MM.1S (cell line): ENCODE measurements at regions not wholly inside any gene's neighbourhood (a gene's known extent, or its start where the extent isn't known, plus 50 kb on each side); places are given as distances from the start of the nearest gene placed in this dataset.

Experiments used
- EZH2 ChIP-seq: fragments of 300-600 bp; sonication (generic); optimal IDR thresholded peaks from 2 replicates; pipeline ENCODE3; 2017; ENCODE audit warnings: low read depth, mild to moderate bottlenecking, antibody characterized with exemption, low read length, mixed read lengths
- TF ChIP-seq, protein P1 (sequence below): fragments of 300-600 bp; sonication (generic); IDR thresholded peaks from 2 replicates; pipeline ENCODE4 v1.5.1; 2016; ENCODE audit warnings: antibody characterized with exemption, low read length, mixed read lengths

DNA sequence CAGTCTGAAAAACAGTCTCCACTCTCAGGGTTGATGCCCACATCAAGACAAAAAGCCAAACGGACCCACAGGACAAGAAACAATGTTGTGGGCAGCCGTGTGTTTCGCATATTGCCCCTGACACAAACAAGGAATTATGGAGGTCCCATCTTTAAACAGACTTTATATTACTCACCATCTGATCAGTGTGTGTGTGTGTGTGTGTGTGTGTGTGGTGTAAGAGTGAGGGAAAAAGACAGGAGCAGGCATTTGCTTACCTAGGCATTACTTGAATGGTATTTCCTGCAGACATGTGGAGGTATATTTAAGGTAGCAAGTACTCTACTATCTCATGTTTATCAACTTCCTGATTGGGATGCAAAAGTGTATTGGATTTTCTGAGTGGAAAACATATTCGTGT is 136.3 kb downstream of the TMCO5A start:
- TF ChIP-seq, protein P1, sequence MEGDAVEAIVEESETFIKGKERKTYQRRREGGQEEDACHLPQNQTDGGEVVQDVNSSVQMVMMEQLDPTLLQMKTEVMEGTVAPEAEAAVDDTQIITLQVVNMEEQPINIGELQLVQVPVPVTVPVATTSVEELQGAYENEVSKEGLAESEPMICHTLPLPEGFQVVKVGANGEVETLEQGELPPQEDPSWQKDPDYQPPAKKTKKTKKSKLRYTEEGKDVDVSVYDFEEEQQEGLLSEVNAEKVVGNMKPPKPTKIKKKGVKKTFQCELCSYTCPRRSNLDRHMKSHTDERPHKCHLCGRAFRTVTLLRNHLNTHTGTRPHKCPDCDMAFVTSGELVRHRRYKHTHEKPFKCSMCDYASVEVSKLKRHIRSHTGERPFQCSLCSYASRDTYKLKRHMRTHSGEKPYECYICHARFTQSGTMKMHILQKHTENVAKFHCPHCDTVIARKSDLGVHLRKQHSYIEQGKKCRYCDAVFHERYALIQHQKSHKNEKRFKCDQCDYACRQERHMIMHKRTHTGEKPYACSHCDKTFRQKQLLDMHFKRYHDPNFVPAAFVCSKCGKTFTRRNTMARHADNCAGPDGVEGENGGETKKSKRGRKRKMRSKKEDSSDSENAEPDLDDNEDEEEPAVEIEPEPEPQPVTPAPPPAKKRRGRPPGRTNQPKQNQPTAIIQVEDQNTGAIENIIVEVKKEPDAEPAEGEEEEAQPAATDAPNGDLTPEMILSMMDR: no peak
- TF ChIP-seq EZH2: no peak
